ENCODE measurements at regions not wholly inside any gene's neighbourhood (a gene's known extent, or its start where the extent isn't known, plus 50 kb on each side); places are given as distances from the start of the nearest gene placed in this dataset.

- WGBS (ENCODE audit: insufficient coverage) = 100% methylated on average over 3 of the region's 4 CpGs
- DNase-seq = no peak
- no peak overlapping the region for H3K27ac ChIP-seq (ENCODE audit: insufficient read depth in 1 of 2, low read depth in 1 of 2, low read length in 2 of 2, poor library complexity in 1 of 2, severe bottlenecking in 2 of 2)
- ChIA-PET CTCF (no interaction called here), POLR2A (interaction anchor here (0.6 kb wide), 1 partner anchor 17 kb away, joined by 3 read pairs; no protein-coding TSS in a partner anchor)
- H3K9me3 ChIP-seq (ENCODE audit: control extremely low read depth in 1 of 5, control insufficient read depth in 4 of 5, insufficient read depth in 2 of 5, low read depth in 1 of 5, low read length in 4 of 5) = no peaks in the 10 kb centered on the region
- no peaks in the 10 kb centered on the region for H3K27me3 ChIP-seq (replicated peaks in 2 of 5; ENCODE audit: control insufficient read depth in 4 of 5, insufficient read depth in 5 of 5, low read length in 4 of 5)
- H3K36me3 ChIP-seq (ENCODE audit: control insufficient read depth in 4 of 4, insufficient read depth in 4 of 4, low read length in 3 of 4) = no peaks in the 10 kb centered on the region
- no peak overlapping the region for H3K4me3 ChIP-seq (ENCODE audit: control insufficient read depth in 1 of 7, extremely low read depth in 1 of 7, insufficient read depth in 4 of 7, low read depth in 2 of 7, low read length in 6 of 7)
- H3K4me1 ChIP-seq (ENCODE audit: control extremely low read depth in 1 of 4, control insufficient read depth in 4 of 4, insufficient read depth in 4 of 4, low read length in 3 of 4) = no peaks in the 10 kb centered on the region
These were observed 201.6 kb upstream of the JARID2 start for GRCh38 chr6:15044146-15044882.

- Histone ChIP-seq H3K27ac (ENCODE audit: insufficient read depth in 1 of 2, low read depth in 1 of 2, low read length in 2 of 2, poor library complexity in 1 of 2, severe bottlenecking in 2 of 2) (no peak overlapping the region), H3K4me3 (ENCODE audit: control insufficient read depth in 1 of 7, extremely low read depth in 1 of 7, insufficient read depth in 4 of 7, low read depth in 2 of 7, low read length in 6 of 7) (no peak overlapping the region), H3K4me1 (ENCODE audit: control extremely low read depth in 1 of 4, control insufficient read depth in 4 of 4, insufficient read depth in 4 of 4, low read length in 3 of 4) (no peaks in the 10 kb centered on the region), H3K27me3 (replicated peaks in 2 of 5; ENCODE audit: control insufficient read depth in 4 of 5, insufficient read depth in 5 of 5, low read length in 4 of 5) (no peaks in the 10 kb centered on the region), H3K9me3 (ENCODE audit: control extremely low read depth in 1 of 5, control insufficient read depth in 4 of 5, insufficient read depth in 2 of 5, low read depth in 1 of 5, low read length in 4 of 5) (no peaks in the 10 kb centered on the region), H3K36me3 (ENCODE audit: control insufficient read depth in 4 of 4, insufficient read depth in 4 of 4, low read length in 3 of 4) (no peaks in the 10 kb centered on the region)
- POLR2A ChIA-PET = no interaction called here
- CTCF ChIA-PET = interaction anchor here (1.1 kb wide), 1 partner anchor 76 kb away, joined by 3 read pairs; no protein-coding TSS in a partner anchor
- WGBS (ENCODE audit: insufficient coverage) = 100% methylated on average over 2 of the region's 2 CpGs
- DNase-seq = no peak
These were observed 200.9 kb upstream of the JARID2 start for GRCh38 chr6:15044948-15045347.

- ChIA-PET CTCF (no interaction called here), POLR2A (no interaction called here)
- Histone ChIP-seq H3K9me3 (ENCODE audit: control extremely low read depth in 1 of 5, control insufficient read depth in 4 of 5, insufficient read depth in 2 of 5, low read depth in 1 of 5, low read length in 4 of 5) (no peaks in the 10 kb centered on the region), H3K4me1 (ENCODE audit: control extremely low read depth in 1 of 4, control insufficient read depth in 4 of 4, insufficient read depth in 4 of 4, low read length in 3 of 4) (no peaks in the 10 kb centered on the region), H3K4me3 (ENCODE audit: control insufficient read depth in 1 of 7, extremely low read depth in 1 of 7, insufficient read depth in 4 of 7, low read depth in 2 of 7, low read length in 6 of 7) (no peak overlapping the region), H3K27ac (ENCODE audit: insufficient read depth in 1 of 2, low read depth in 1 of 2, low read length in 2 of 2, poor library complexity in 1 of 2, severe bottlenecking in 2 of 2) (no peak overlapping the region), H3K27me3 (replicated peaks in 2 of 5; ENCODE audit: control insufficient read depth in 4 of 5, insufficient read depth in 5 of 5, low read length in 4 of 5) (no peaks in the 10 kb centered on the region), H3K36me3 (ENCODE audit: control insufficient read depth in 4 of 4, insufficient read depth in 4 of 4, low read length in 3 of 4) (no peaks in the 10 kb centered on the region)
- 100% methylated on average over 1 of the region's 4 CpGs for WGBS (ENCODE audit: insufficient coverage)
- no peak for DNase-seq
These were observed 199.1 kb upstream of the JARID2 start for GRCh38 chr6:15046751-15047150.

- POLR2A ChIA-PET = no interaction called here
- Histone ChIP-seq H3K4me3 (ENCODE audit: control insufficient read depth in 1 of 7, extremely low read depth in 1 of 7, insufficient read depth in 4 of 7, low read depth in 2 of 7, low read length in 6 of 7) (no peak overlapping the region), H3K27ac (ENCODE audit: insufficient read depth in 1 of 2, low read depth in 1 of 2, low read length in 2 of 2, poor library complexity in 1 of 2, severe bottlenecking in 2 of 2) (no peak overlapping the region), H3K27me3 (replicated peaks in 2 of 5; ENCODE audit: control insufficient read depth in 4 of 5, insufficient read depth in 5 of 5, low read length in 4 of 5) (no peaks in the 10 kb centered on the region), H3K9me3 (ENCODE audit: control extremely low read depth in 1 of 5, control insufficient read depth in 4 of 5, insufficient read depth in 2 of 5, low read depth in 1 of 5, low read length in 4 of 5) (no peaks in the 10 kb centered on the region), H3K36me3 (ENCODE audit: control insufficient read depth in 4 of 4, insufficient read depth in 4 of 4, low read length in 3 of 4) (no peaks in the 10 kb centered on the region), H3K4me1 (ENCODE audit: control extremely low read depth in 1 of 4, control insufficient read depth in 4 of 4, insufficient read depth in 4 of 4, low read length in 3 of 4) (peaks cover 0 to 10% (median 0%) of the 10 kb centered on the region in 4 experiments)
- DNase-seq = no peak
- 94% methylated on average over 6 of the region's 6 CpGs for WGBS (ENCODE audit: insufficient coverage)
- CTCF ChIA-PET = interaction anchor here (1.3 kb wide), 1 partner anchor 10 kb away, joined by 3 read pairs; no protein-coding TSS in a partner anchor
These were observed 197.5 kb upstream of the JARID2 start for GRCh38 chr6:15048367-15048766.

- no peaks in the 10 kb centered on the region for H3K36me3 ChIP-seq (ENCODE audit: control insufficient read depth in 4 of 4, insufficient read depth in 4 of 4, low read length in 3 of 4)
- ChIA-PET POLR2A (no interaction called here), CTCF (interaction anchor here (0.8 kb wide), 1 partner anchor 295 kb away, joined by 3 read pairs; no protein-coding TSS in a partner anchor)
- H3K4me3 ChIP-seq (ENCODE audit: control insufficient read depth in 1 of 7, extremely low read depth in 1 of 7, insufficient read depth in 4 of 7, low read depth in 2 of 7, low read length in 6 of 7) = no peak overlapping the region
- peaks cover 0 to 9% (median 0%) of the 10 kb centered on the region in 5 experiments for H3K9me3 ChIP-seq (ENCODE audit: control extremely low read depth in 1 of 5, control insufficient read depth in 4 of 5, insufficient read depth in 2 of 5, low read depth in 1 of 5, low read length in 4 of 5)
- peak; percentile 14 to 76 (median 53) for DNase-seq
- H3K27ac ChIP-seq (ENCODE audit: insufficient read depth in 1 of 2, low read depth in 1 of 2, low read length in 2 of 2, poor library complexity in 1 of 2, severe bottlenecking in 2 of 2) = no peak overlapping the region
- 46% methylated on average over 3 of the region's 9 CpGs for WGBS (ENCODE audit: insufficient coverage)
- H3K4me1 ChIP-seq (ENCODE audit: control extremely low read depth in 1 of 4, control insufficient read depth in 4 of 4, insufficient read depth in 4 of 4, low read length in 3 of 4) = peaks cover 0 to 12% (median 5%) of the 10 kb centered on the region in 4 experiments
- H3K27me3 ChIP-seq (replicated peaks in 2 of 5; ENCODE audit: control insufficient read depth in 4 of 5, insufficient read depth in 5 of 5, low read length in 4 of 5) = no peaks in the 10 kb centered on the region
These were observed 187.4 kb upstream of the JARID2 start for GRCh38 chr6:15058200-15059061.

- H3K4me3 ChIP-seq (ENCODE audit: control insufficient read depth in 1 of 7, extremely low read depth in 1 of 7, insufficient read depth in 4 of 7, low read depth in 2 of 7, low read length in 6 of 7) = no peak overlapping the region
- H3K36me3 ChIP-seq (ENCODE audit: control insufficient read depth in 4 of 4, insufficient read depth in 4 of 4, low read length in 3 of 4) = no peaks in the 10 kb centered on the region
- no peak overlapping the region for H3K27ac ChIP-seq (ENCODE audit: insufficient read depth in 1 of 2, low read depth in 1 of 2, low read length in 2 of 2, poor library complexity in 1 of 2, severe bottlenecking in 2 of 2)
- WGBS (ENCODE audit: insufficient coverage) = 53% methylated on average over 3 of the region's 4 CpGs
- ChIA-PET CTCF (interaction anchor here (1.0 kb wide), 1 partner anchor 73 kb away, joined by 3 read pairs; no protein-coding TSS in a partner anchor), POLR2A (interaction anchor here (0.7 kb wide), 1 partner anchor 18 kb away, joined by 3 read pairs; no protein-coding TSS in a partner anchor)
- H3K27me3 ChIP-seq (replicated peaks in 2 of 5; ENCODE audit: control insufficient read depth in 4 of 5, insufficient read depth in 5 of 5, low read length in 4 of 5) = no peaks in the 10 kb centered on the region
- H3K4me1 ChIP-seq (ENCODE audit: control extremely low read depth in 1 of 4, control insufficient read depth in 4 of 4, insufficient read depth in 4 of 4, low read length in 3 of 4) = peaks cover 0 to 16% (median 7%) of the 10 kb centered on the region in 4 experiments
- DNase-seq = peak in 1 of 3 donors; percentile 34
- peaks cover 0 to 9% (median 0%) of the 10 kb centered on the region in 5 experiments for H3K9me3 ChIP-seq (ENCODE audit: control extremely low read depth in 1 of 5, control insufficient read depth in 4 of 5, insufficient read depth in 2 of 5, low read depth in 1 of 5, low read length in 4 of 5)
These were observed 184.7 kb upstream of the JARID2 start for GRCh38 chr6:15061180-15061641.

Data from common myeloid progenitor, CD34-positive (primary cell).